HepG2 (cell line): ENCODE measurements at regions not wholly inside any gene's neighbourhood (a gene's known extent, or its start where the extent isn't known, plus 50 kb on each side); places are given as distances from the start of the nearest gene placed in this dataset.

Experiments used
- ATAC-seq: fragments of 200-7000 bp; cut with Tn5 transposase; 3 replicates; pipeline ENCODE4 v1.9.1; 2020; ENCODE audit warnings: mild to moderate bottlenecking, moderate library complexity
- BruUV-seq: library from RNA; stranded (reverse); fragments of 400-500 nt; replicated peaks from 2 replicates; lab custom pipeline; 2021; lab: Mats Ljungman, UMichigan
- CTCF ChIA-PET: fragments of 300-600 bp; formaldehyde crosslinking; extraction: SDS; loops from one replicate; lab custom pipeline; 2021; ENCODE audit warnings: low total read pairs, inconsistent platforms, low intra/inter-chr PET ratio; lab: Yijun Ruan, JAX
- POLR2A ChIA-PET: fragments of 350-600 bp; sonication (Branson Sonifier 250); formaldehyde crosslinking; loops from one replicate; lab custom pipeline; 2020; ENCODE audit warnings: antibody characterized with exemption, inconsistent platforms; lab: Yijun Ruan, JAX
- DNase-seq: peaks from one replicate; pipeline ENCODE4 v3.0.0-alpha.2; 2015; ENCODE audit warnings: low spot score
- FAIRE-seq: peaks from 3 replicates; lab custom pipeline; 2011; peaks lifted over from hg19 to GRCh38; lab: Jason Lieb, UNC
- H2AFZ ChIP-seq: one replicate; pipeline ENCODE4 v1.6.1; 2011; ENCODE audit warnings: low read length, inconsistent platforms
- H3K27ac ChIP-seq: fragments of 300-600 bp; 3 replicates; pipeline ENCODE4 v1.8.0; 2011; ENCODE audit warnings: mixed run types, mild to moderate bottlenecking, mixed read lengths, low read length, inconsistent platforms; ENCODE audit not compliant: insufficient read depth; ENCODE audit errors: extremely low read length
- H3K27me3 ChIP-seq, 2 experiments: fragments of 200-600 bp in 1 of 2; 2 replicates in 1 of 2; 3 replicates in 1 of 2; pipeline versions ENCODE4 v1.6.0 to v1.8.0; 2011; ENCODE audit warnings: low read length in 2 of 2, mild to moderate bottlenecking in 2 of 2, moderate library complexity in 2 of 2, inconsistent platforms in 1 of 2; ENCODE audit not compliant: insufficient read depth in 2 of 2, control insufficient read depth in 1 of 2
- H3K36me3 ChIP-seq, 2 experiments: fragments of 200-600 bp in 1 of 2; replicated peaks in 1 of 2; 2 replicates in 1 of 2; 3 replicates in 1 of 2; pipeline versions ENCODE4 v1.5.1 to v1.8.0; 2011; ENCODE audit warnings: low read length in 2 of 2, inconsistent platforms in 1 of 2; ENCODE audit not compliant: insufficient read depth in 2 of 2, control insufficient read depth in 1 of 2
- H3K4me1 ChIP-seq: 2 replicates; pipeline ENCODE4 v1.5.1; 2012; ENCODE audit warnings: low read length, inconsistent platforms; ENCODE audit not compliant: insufficient read depth
- H3K4me2 ChIP-seq: 2 replicates; pipeline ENCODE4 v1.6.0; 2011; ENCODE audit warnings: low read depth, low read length, inconsistent platforms
- H3K4me3 ChIP-seq, 3 experiments: fragments of 200-600 bp in 1 of 3; sonication (generic), shearing (Covaris generic) in 1 of 3; replicated peaks in 1 of 3; 2 replicates each; pipeline ENCODE4 v1.5.1; 2011 to 2016; ENCODE audit warnings: low read length in 3 of 3, inconsistent platforms in 2 of 3, low read depth in 2 of 3, mild to moderate bottlenecking in 2 of 3, control low read depth in 1 of 3, mixed read lengths in 1 of 3; ENCODE audit not compliant: insufficient read depth in 1 of 3
- H3K79me2 ChIP-seq: one replicate; pipeline ENCODE4 v1.6.1; 2011; ENCODE audit warnings: low read length, inconsistent platforms; ENCODE audit not compliant: insufficient read depth
- H3K9ac ChIP-seq: 2 replicates; pipeline ENCODE4 v1.6.0; 2011; ENCODE audit warnings: mild to moderate bottlenecking, low read depth, low read length, inconsistent platforms; ENCODE audit not compliant: insufficient read depth
- H3K9me3 ChIP-seq: 2 replicates; pipeline ENCODE4 v1.5.1; 2012; ENCODE audit warnings: mild to moderate bottlenecking, low read length
- H4K20me1 ChIP-seq: 2 replicates; pipeline ENCODE4 v1.6.0; 2011; ENCODE audit warnings: inconsistent platforms, mild to moderate bottlenecking, low read length, moderate library complexity; ENCODE audit not compliant: insufficient read depth
- EP300 ChIP-seq, 3 experiments: sonication (generic) in 1 of 3; formaldehyde crosslinking in 1 of 3; IDR thresholded peaks; 2 replicates each; pipeline versions ENCODE4 v1.5.1 to v1.6.1; 2011 to 2020; ENCODE audit warnings: low read depth in 2 of 3, low read length in 2 of 3, borderline replicate concordance in 1 of 3, improper control_type of control experiment in 1 of 3, mild to moderate bottlenecking in 1 of 3, missing genetic modification reagents in 1 of 3, moderate library complexity in 1 of 3
- HDAC6 ChIP-seq: fragments of 200-600 bp; sonication (generic); IDR thresholded peaks from 2 replicates; pipeline ENCODE4 v1.7.0; 2017; ENCODE audit warnings: mild to moderate bottlenecking, antibody characterized with exemption, low read length, low read depth
- JUN ChIP-seq: sonication (generic); formaldehyde crosslinking; IDR thresholded peaks from 2 replicates; pipeline ENCODE4 v1.4.0; 2020; ENCODE audit warnings: mild to moderate bottlenecking, missing genetic modification reagents
- LCORL ChIP-seq, 2 experiments: fragments of 450-650 bp in 1 of 2; sonication (generic) in 1 of 2; formaldehyde crosslinking in 1 of 2; IDR thresholded peaks; 2 replicates each; pipeline versions ENCODE4 v1.5.0 to v1.6.1; 2017 to 2020; ENCODE audit warnings: antibody characterized with exemption in 1 of 2, missing genetic modification reagents in 1 of 2
- NFKB2 ChIP-seq: sonication (generic); formaldehyde crosslinking; IDR thresholded peaks from 2 replicates; pipeline ENCODE4 v1.4.0; 2020; ENCODE audit warnings: missing genetic modification reagents, borderline replicate concordance
- RORA ChIP-seq: sonication (generic); formaldehyde crosslinking; IDR thresholded peaks from 2 replicates; pipeline ENCODE4 v1.5.0; 2020; ENCODE audit warnings: mild to moderate bottlenecking, missing genetic modification reagents, moderate library complexity
- ZFX ChIP-seq: sonication (generic); formaldehyde crosslinking; IDR thresholded peaks from 2 replicates; pipeline ENCODE4 v1.4.0; 2020; ENCODE audit warnings: mild to moderate bottlenecking, low read depth, missing genetic modification reagents, moderate library complexity
- ZMYM4 ChIP-seq: sonication (generic); formaldehyde crosslinking; IDR thresholded peaks from 2 replicates; pipeline ENCODE4 v1.8.1; 2023; ENCODE audit warnings: mild to moderate bottlenecking, missing genetic modification reagents
- WGBS: methylation state at CpG from one replicate; pipeline ENCODE4 v1.1.6; 2017; ENCODE audit warnings: low lambda C conversion rate; 5-methylcytosine and 5-hydroxymethylcytosine counted together
- in situ Hi-C: cut with HindIII; loops from 2 replicates; pipeline ENCODE4 v1.10.0; 2017; ENCODE audit warnings: low pct_unique_long_range_greater_than_20kb; ENCODE audit not compliant: extremely low pct_ligation_motif_present
- intact Hi-C: fragments of 100-400 bp; cut with micrococcal nuclease; formaldehyde crosslinking; loops from one replicate; pipeline ENCODE4 v1.10.0; 2022; ENCODE audit not compliant: unreplicated experiment
- TF ChIP-seq, protein P1 (sequence below), 2 experiments: fragments of 450-650 bp in 1 of 2; sonication (generic) in 1 of 2; formaldehyde crosslinking in 1 of 2; IDR thresholded peaks; 2 replicates each; pipeline versions ENCODE4 v1.6.1 to v1.8.0; 2016 to 2022; ENCODE audit warnings: antibody characterized with exemption in 1 of 2, mild to moderate bottlenecking in 1 of 2, missing genetic modification reagents in 1 of 2
- TF ChIP-seq, protein P2 (sequence below): sonication (generic); formaldehyde crosslinking; IDR thresholded peaks from 2 replicates; pipeline ENCODE4 v1.9.0; 2021; ENCODE audit warnings: missing genetic modification reagents, mild to moderate bottlenecking, borderline replicate concordance

DNA sequence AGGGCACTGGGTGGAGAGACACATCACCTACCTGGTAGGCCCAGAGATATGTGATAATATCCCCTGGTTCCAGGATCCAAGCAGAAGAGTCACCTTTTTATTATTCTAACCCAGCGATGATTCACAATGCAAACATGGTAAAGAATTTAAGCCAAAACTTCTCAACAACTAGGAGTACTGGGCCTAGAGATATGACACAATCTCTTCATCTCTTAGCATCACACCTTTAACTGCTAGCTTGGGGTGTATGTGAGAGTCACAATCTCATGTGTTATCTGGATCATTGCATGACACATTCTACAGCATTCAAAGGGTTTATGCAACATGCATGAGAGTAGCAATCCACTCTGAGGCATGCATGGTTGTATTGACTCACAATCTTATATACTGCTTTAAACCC is 1109.0 kb upstream of the AMELY start:
- Histone ChIP-seq H3K79me2 (no peaks in the 10 kb centered on the region), H4K20me1 (no peaks in the 10 kb centered on the region), H3K4me1 (no peaks in the 10 kb centered on the region), H2AFZ (no peak overlapping the region), H3K9ac (no peak overlapping the region), H3K27ac (no peak overlapping the region), H3K9me3 (peaks cover 27% of the 10 kb centered on the region), H3K4me2 (no peak overlapping the region), H3K36me3 (no peaks in the 10 kb centered on the region), H3K27me3 (no peaks in the 10 kb centered on the region), H3K4me3 (no peak overlapping the region)
- POLR2A ChIA-PET, result no interaction called here
- no CpG with 5 or more reads among the region's 1 CpG for WGBS
- intact Hi-C loops, result no loop called here
- CTCF ChIA-PET, result no interaction called here
- in situ Hi-C loops, result no loop called here
- TF ChIP-seq HDAC6, result no peak
- TF ChIP-seq, protein P1, sequence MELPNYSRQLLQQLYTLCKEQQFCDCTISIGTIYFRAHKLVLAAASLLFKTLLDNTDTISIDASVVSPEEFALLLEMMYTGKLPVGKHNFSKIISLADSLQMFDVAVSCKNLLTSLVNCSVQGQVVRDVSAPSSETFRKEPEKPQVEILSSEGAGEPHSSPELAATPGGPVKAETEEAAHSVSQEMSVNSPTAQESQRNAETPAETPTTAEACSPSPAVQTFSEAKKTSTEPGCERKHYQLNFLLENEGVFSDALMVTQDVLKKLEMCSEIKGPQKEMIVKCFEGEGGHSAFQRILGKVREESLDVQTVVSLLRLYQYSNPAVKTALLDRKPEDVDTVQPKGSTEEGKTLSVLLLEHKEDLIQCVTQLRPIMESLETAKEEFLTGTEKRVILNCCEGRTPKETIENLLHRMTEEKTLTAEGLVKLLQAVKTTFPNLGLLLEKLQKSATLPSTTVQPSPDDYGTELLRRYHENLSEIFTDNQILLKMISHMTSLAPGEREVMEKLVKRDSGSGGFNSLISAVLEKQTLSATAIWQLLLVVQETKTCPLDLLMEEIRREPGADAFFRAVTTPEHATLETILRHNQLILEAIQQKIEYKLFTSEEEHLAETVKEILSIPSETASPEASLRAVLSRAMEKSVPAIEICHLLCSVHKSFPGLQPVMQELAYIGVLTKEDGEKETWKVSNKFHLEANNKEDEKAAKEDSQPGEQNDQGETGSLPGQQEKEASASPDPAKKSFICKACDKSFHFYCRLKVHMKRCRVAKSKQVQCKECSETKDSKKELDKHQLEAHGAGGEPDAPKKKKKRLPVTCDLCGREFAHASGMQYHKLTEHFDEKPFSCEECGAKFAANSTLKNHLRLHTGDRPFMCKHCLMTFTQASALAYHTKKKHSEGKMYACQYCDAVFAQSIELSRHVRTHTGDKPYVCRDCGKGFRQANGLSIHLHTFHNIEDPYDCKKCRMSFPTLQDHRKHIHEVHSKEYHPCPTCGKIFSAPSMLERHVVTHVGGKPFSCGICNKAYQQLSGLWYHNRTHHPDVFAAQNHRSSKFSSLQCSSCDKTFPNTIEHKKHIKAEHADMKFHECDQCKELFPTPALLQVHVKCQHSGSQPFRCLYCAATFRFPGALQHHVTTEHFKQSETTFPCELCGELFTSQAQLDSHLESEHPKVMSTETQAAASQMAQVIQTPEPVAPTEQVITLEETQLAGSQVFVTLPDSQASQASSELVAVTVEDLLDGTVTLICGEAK (IDR thresholded peaks at IDR 0.05), result no peak
- TF ChIP-seq, protein P1 (CRISPR knock-in tag; IDR thresholded peaks at IDR 0.05), result no peak
- no peak for TF ChIP-seq EP300 (IDR thresholded peaks at IDR 0.05; ENCODE audit: low read depth in 2 of 2, low read length in 2 of 2)
- TF ChIP-seq EP300 (CRISPR knock-in tag; IDR thresholded peaks at IDR 0.05; ENCODE audit: borderline replicate concordance), result no peak
- no peak for TF ChIP-seq ZFX (CRISPR knock-in tag)
- TF ChIP-seq, protein P2, sequence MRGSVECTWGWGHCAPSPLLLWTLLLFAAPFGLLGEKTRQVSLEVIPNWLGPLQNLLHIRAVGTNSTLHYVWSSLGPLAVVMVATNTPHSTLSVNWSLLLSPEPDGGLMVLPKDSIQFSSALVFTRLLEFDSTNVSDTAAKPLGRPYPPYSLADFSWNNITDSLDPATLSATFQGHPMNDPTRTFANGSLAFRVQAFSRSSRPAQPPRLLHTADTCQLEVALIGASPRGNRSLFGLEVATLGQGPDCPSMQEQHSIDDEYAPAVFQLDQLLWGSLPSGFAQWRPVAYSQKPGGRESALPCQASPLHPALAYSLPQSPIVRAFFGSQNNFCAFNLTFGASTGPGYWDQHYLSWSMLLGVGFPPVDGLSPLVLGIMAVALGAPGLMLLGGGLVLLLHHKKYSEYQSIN (CRISPR knock-in tag), result no peak
- no peak for TF ChIP-seq ZMYM4 (CRISPR knock-in tag)
- no peak for TF ChIP-seq RORA
- TF ChIP-seq NFKB2 (CRISPR knock-in tag), result no peak
- no peak for TF ChIP-seq JUN (CRISPR knock-in tag)
- TF ChIP-seq LCORL (IDR thresholded peaks at IDR 0.05), result no peak
- TF ChIP-seq LCORL (CRISPR knock-in tag; IDR thresholded peaks at IDR 0.05), result no peak
- no TSS peak for BruUV-seq
- no peak for ATAC-seq
- no peak for FAIRE-seq
- no peak for DNase-seq
